ENCODE measurements at regions not wholly inside any gene's neighbourhood (a gene's known extent, or its start where the extent isn't known, plus 50 kb on each side); places are given as distances from the start of the nearest gene placed in this dataset.

DNA sequence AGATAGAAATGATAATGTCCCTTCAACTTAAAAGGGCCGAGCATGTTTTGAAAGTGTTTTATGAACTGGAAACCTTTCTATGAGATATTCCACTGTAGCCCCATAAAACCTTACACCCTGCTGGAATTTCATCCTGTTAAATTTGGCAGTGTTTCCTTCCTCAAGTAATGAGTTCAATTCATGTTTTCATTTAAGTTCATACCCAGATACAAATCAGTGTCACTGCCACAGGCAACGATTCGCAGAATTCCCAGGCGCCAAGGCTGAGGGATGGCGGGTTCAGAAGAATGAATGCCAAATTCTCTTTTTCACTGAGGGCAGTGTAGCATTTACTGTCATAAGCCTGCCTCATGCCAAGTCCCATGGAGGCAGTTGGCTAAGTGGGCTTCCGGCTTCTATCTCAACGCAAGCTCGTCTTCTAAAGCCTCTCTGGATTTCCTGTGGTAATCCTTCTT is 511.8 kb upstream of the ID4 start:
- Histone ChIP-seq H3K27me3 (ENCODE audit: insufficient read depth, low read length) (no peaks in the 10 kb centered on the region), H3K9me3 (ENCODE audit: control insufficient read depth in 1 of 2, insufficient read depth in 1 of 2, low read depth in 1 of 2, low read length in 2 of 2) (no peaks in the 10 kb centered on the region), H3K27ac (ENCODE audit: low read depth, low read length) (no peak overlapping the region), H2AFZ (ENCODE audit: low read depth, low read length, poor library complexity, severe bottlenecking) (no peak overlapping the region), H3K9ac (ENCODE audit: low read length) (no peak overlapping the region), H3K36me3 (ENCODE audit: control insufficient read depth in 1 of 2, insufficient read depth in 2 of 2, low read length in 2 of 2) (no peaks in the 10 kb centered on the region), H4K20me1 (ENCODE audit: insufficient read depth) (no peaks in the 10 kb centered on the region), H3K79me2 (ENCODE audit: insufficient read depth, low read length) (no peaks in the 10 kb centered on the region), H3K4me3 (replicated peaks in 1 of 2; ENCODE audit: low read depth in 1 of 2, low read length in 2 of 2) (no peak overlapping the region), H3K9me2 (ENCODE audit: insufficient read depth) (no peaks in the 10 kb centered on the region), H3K4me1 (ENCODE audit: control insufficient read depth in 1 of 2, insufficient read depth in 2 of 2, low read length in 2 of 2) (peaks cover 0 to 8% of the 10 kb centered on the region in 2 experiments; a peak in 1 of 4 replicates), H3K4me2 (ENCODE audit: low read length) (no peak overlapping the region)
- ChIA-PET CTCF (no interaction called here), RAD21 (ENCODE audit: low non-redundant PET in 1 of 2, low total read pairs in 2 of 2, uncharacterized antibody in 2 of 2, unreplicated experiment in 2 of 2) (no interaction called here), POLR2A (no interaction called here)
- ATAC-seq (no peak), DNase-seq (ENCODE audit: low read depth, low spot score) (no peak)
- intact Hi-C loops (cut with micrococcal nuclease) = no loop called here
- no TSS peak for BruUV-seq (replicated peaks)
- TF ChIP-seq, protein P1, sequence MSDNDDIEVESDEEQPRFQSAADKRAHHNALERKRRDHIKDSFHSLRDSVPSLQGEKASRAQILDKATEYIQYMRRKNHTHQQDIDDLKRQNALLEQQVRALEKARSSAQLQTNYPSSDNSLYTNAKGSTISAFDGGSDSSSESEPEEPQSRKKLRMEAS (IDR thresholded peaks at IDR 0.05) = no peak
- TF ChIP-seq ELF1 (IDR thresholded peaks at IDR 0.05; ENCODE audit: borderline replicate concordance, low read depth) = no peak
- TF ChIP-seq EGR1 (IDR thresholded peaks at IDR 0.05; ENCODE audit: low read depth) = no peak
- TF ChIP-seq FOSL1 (IDR thresholded peaks at IDR 0.05; ENCODE audit: low read depth) = no peak
- TF ChIP-seq EZH2 (IDR thresholded peaks at IDR 0.05) = no peak
- TF ChIP-seq, protein P2, sequence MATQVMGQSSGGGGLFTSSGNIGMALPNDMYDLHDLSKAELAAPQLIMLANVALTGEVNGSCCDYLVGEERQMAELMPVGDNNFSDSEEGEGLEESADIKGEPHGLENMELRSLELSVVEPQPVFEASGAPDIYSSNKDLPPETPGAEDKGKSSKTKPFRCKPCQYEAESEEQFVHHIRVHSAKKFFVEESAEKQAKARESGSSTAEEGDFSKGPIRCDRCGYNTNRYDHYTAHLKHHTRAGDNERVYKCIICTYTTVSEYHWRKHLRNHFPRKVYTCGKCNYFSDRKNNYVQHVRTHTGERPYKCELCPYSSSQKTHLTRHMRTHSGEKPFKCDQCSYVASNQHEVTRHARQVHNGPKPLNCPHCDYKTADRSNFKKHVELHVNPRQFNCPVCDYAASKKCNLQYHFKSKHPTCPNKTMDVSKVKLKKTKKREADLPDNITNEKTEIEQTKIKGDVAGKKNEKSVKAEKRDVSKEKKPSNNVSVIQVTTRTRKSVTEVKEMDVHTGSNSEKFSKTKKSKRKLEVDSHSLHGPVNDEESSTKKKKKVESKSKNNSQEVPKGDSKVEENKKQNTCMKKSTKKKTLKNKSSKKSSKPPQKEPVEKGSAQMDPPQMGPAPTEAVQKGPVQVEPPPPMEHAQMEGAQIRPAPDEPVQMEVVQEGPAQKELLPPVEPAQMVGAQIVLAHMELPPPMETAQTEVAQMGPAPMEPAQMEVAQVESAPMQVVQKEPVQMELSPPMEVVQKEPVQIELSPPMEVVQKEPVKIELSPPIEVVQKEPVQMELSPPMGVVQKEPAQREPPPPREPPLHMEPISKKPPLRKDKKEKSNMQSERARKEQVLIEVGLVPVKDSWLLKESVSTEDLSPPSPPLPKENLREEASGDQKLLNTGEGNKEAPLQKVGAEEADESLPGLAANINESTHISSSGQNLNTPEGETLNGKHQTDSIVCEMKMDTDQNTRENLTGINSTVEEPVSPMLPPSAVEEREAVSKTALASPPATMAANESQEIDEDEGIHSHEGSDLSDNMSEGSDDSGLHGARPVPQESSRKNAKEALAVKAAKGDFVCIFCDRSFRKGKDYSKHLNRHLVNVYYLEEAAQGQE (IDR thresholded peaks at IDR 0.05; ENCODE audit: low read depth) = no peak
- TF ChIP-seq JUND (IDR thresholded peaks at IDR 0.05) = no peak
- no peak for TF ChIP-seq ZFX (IDR thresholded peaks at IDR 0.05)
- TF ChIP-seq ZNF274 (IDR thresholded peaks at IDR 0.05; ENCODE audit: low read depth, low read length) = no peak
- TF ChIP-seq CBX3 (IDR thresholded peaks at IDR 0.05; ENCODE audit: low read depth) = no peak
- TF ChIP-seq SRF (IDR thresholded peaks at IDR 0.05; ENCODE audit: low read depth) = no peak
- TF ChIP-seq EZH2phosphoT487 (IDR thresholded peaks at IDR 0.05; ENCODE audit: borderline replicate concordance) = no peak
- TF ChIP-seq, protein P3, sequence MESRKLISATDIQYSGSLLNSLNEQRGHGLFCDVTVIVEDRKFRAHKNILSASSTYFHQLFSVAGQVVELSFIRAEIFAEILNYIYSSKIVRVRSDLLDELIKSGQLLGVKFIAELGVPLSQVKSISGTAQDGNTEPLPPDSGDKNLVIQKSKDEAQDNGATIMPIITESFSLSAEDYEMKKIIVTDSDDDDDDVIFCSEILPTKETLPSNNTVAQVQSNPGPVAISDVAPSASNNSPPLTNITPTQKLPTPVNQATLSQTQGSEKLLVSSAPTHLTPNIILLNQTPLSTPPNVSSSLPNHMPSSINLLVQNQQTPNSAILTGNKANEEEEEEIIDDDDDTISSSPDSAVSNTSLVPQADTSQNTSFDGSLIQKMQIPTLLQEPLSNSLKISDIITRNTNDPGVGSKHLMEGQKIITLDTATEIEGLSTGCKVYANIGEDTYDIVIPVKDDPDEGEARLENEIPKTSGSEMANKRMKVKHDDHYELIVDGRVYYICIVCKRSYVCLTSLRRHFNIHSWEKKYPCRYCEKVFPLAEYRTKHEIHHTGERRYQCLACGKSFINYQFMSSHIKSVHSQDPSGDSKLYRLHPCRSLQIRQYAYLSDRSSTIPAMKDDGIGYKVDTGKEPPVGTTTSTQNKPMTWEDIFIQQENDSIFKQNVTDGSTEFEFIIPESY (IDR thresholded peaks at IDR 0.05; ENCODE audit: extremely low read depth, insufficient replicate concordance, low read length) = no peak
- no peak for TF ChIP-seq RAD21 (IDR thresholded peaks at IDR 0.05; ENCODE audit: low read depth)
- TF ChIP-seq SIN3A (IDR thresholded peaks at IDR 0.05; ENCODE audit: low read depth) = no peak
- no peak for TF ChIP-seq POLR2AphosphoS5 (IDR thresholded peaks at IDR 0.05; ENCODE audit: low read depth, low read length)
- TF ChIP-seq, protein P4, sequence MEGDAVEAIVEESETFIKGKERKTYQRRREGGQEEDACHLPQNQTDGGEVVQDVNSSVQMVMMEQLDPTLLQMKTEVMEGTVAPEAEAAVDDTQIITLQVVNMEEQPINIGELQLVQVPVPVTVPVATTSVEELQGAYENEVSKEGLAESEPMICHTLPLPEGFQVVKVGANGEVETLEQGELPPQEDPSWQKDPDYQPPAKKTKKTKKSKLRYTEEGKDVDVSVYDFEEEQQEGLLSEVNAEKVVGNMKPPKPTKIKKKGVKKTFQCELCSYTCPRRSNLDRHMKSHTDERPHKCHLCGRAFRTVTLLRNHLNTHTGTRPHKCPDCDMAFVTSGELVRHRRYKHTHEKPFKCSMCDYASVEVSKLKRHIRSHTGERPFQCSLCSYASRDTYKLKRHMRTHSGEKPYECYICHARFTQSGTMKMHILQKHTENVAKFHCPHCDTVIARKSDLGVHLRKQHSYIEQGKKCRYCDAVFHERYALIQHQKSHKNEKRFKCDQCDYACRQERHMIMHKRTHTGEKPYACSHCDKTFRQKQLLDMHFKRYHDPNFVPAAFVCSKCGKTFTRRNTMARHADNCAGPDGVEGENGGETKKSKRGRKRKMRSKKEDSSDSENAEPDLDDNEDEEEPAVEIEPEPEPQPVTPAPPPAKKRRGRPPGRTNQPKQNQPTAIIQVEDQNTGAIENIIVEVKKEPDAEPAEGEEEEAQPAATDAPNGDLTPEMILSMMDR (IDR thresholded peaks at IDR 0.05 in 2 of 3, conservative IDR thresholded peaks at IDR 0.05 in 1 of 3; ENCODE audit: borderline replicate concordance in 1 of 3, insufficient read depth in 1 of 3, low read depth in 2 of 3, low read length in 2 of 3) = no peak
- TF ChIP-seq, protein P5, sequence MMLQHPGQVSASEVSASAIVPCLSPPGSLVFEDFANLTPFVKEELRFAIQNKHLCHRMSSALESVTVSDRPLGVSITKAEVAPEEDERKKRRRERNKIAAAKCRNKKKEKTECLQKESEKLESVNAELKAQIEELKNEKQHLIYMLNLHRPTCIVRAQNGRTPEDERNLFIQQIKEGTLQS (IDR thresholded peaks at IDR 0.05) = no peak
- TF ChIP-seq CEBPB (IDR thresholded peaks at IDR 0.05; ENCODE audit: low read depth) = no peak
- no peak for TF ChIP-seq TCF7L2 (IDR thresholded peaks at IDR 0.05; ENCODE audit: borderline replicate concordance, extremely low read depth, insufficient read depth, insufficient read length)
